ENCODE measurements at regions not wholly inside any gene's neighbourhood (a gene's known extent, or its start where the extent isn't known, plus 50 kb on each side); places are given as distances from the start of the nearest gene placed in this dataset.

- Histone ChIP-seq H3K27me3 (peaks cover 0 to 57% (median 0%) of the 10 kb centered on the region in 4 donors), H3K9me3 (no peaks in the 10 kb centered on the region), H3K4me3 (no peak overlapping the region), H3K36me3 (no peaks in the 10 kb centered on the region), H3K4me1 (peaks cover 0 to 9% (median 0%) of the 10 kb centered on the region in 3 donors), H3K27ac (no peak overlapping the region)
- DNase-seq = no peak
- 67 to 70% methylated on average over 6 to 8 of the region's 8 CpGs for WGBS, 2 donors
- no peak for TF ChIP-seq CTCF (IDR thresholded peaks at IDR 0.05)
- TF ChIP-seq POLR2A (IDR thresholded peaks at IDR 0.05) = no peak
- intact Hi-C loops (cut with DNase I) = no loop called here
Observed at GRCh38 chr17:73982871-73983270, 220.6 kb upstream of the RPL38 start.

- no peak for TF ChIP-seq POLR2A (IDR thresholded peaks at IDR 0.05)
- TF ChIP-seq CTCF (IDR thresholded peaks at IDR 0.05) = no peak
- no peaks in the 10 kb centered on the region for H3K36me3 ChIP-seq
- no peak for DNase-seq
- no peak overlapping the region for H3K27ac ChIP-seq
- H3K27me3 ChIP-seq = peaks cover 0 to 54% (median 0%) of the 10 kb centered on the region in 4 donors
- intact Hi-C loops (cut with DNase I) = no loop called here
- 64 to 68% methylated on average over 10 to 16 of the region's 16 CpGs for WGBS, 2 donors
- peaks cover 0 to 9% (median 0%) of the 10 kb centered on the region in 3 donors for H3K4me1 ChIP-seq
- no peak overlapping the region for H3K4me3 ChIP-seq
- H3K9me3 ChIP-seq = no peaks in the 10 kb centered on the region
Observed at GRCh38 chr17:73983621-73984400, 219.7 kb upstream of the RPL38 start.

- Histone ChIP-seq H3K27ac (no peak overlapping the region), H3K4me1 (peaks cover 0 to 9% (median 0%) of the 10 kb centered on the region in 3 donors), H3K36me3 (no peaks in the 10 kb centered on the region), H3K4me3 (no peak overlapping the region), H3K9me3 (no peaks in the 10 kb centered on the region), H3K27me3 (peaks cover 0 to 51% (median 0%) of the 10 kb centered on the region in 4 donors)
- no peak for DNase-seq
- intact Hi-C loops (cut with DNase I) = no loop called here
- TF ChIP-seq POLR2A (IDR thresholded peaks at IDR 0.05) = no peak
- no peak for TF ChIP-seq CTCF (IDR thresholded peaks at IDR 0.05)
- 47 to 67% methylated on average over 4 of the region's 5 CpGs for WGBS, 2 donors
Observed at GRCh38 chr17:73984941-73985340, 218.5 kb upstream of the RPL38 start.

- WGBS, 2 donors = 86% methylated on average over 7 of the region's 11 CpGs; no CpG with 5 or more reads in 1 of the 2 donors
- Histone ChIP-seq H3K36me3 (no peaks in the 10 kb centered on the region), H3K9me3 (no peaks in the 10 kb centered on the region), H3K27ac (no peak overlapping the region), H3K4me3 (no peak overlapping the region), H3K4me1 (peaks cover 0 to 9% (median 0%) of the 10 kb centered on the region in 3 donors), H3K27me3 (peaks cover 0 to 54% (median 0%) of the 10 kb centered on the region in 4 donors)
- intact Hi-C loops (cut with DNase I) = no loop called here
- no peak for DNase-seq
- no peak for TF ChIP-seq CTCF (IDR thresholded peaks at IDR 0.05)
- no peak for TF ChIP-seq POLR2A (IDR thresholded peaks at IDR 0.05)
Observed at GRCh38 chr17:73985466-73986015, 217.9 kb upstream of the RPL38 start.

GRCh38 chr17:73986641-73987177 is 216.8 kb upstream of the RPL38 start:
- TF ChIP-seq CTCF (IDR thresholded peaks at IDR 0.05) (no peak), POLR2A (IDR thresholded peaks at IDR 0.05) (no peak)
- no peak for DNase-seq
- Histone ChIP-seq H3K4me3 (no peak overlapping the region), H3K27ac (no peak overlapping the region), H3K27me3 (peaks cover 0 to 65% (median 0%) of the 10 kb centered on the region in 4 donors), H3K4me1 (peaks cover 0 to 9% (median 0%) of the 10 kb centered on the region in 3 donors), H3K36me3 (no peaks in the 10 kb centered on the region), H3K9me3 (no peaks in the 10 kb centered on the region)
- intact Hi-C loops (cut with DNase I) = no loop called here
- WGBS, 2 donors = 17 to 50% methylated on average over 7 to 8 of the region's 9 CpGs

Measured in esophagus squamous epithelium (tissue), 5 donors.